Chondrocyte (in vitro differentiated cells): ENCODE measurements at regions not wholly inside any gene's neighbourhood (a gene's known extent, or its start where the extent isn't known, plus 50 kb on each side); places are given as distances from the start of the nearest gene placed in this dataset.

ENCODE experiments used
- DNase-seq: peaks from one replicate; pipeline ENCODE4 v3.0.0; 2021; ENCODE audit warnings: mixed read lengths, low spot score
- H3K27ac Mint-ChIP-seq: one replicate; pipeline ENCODE4 v1.8.0; 2021; ENCODE audit warnings: mild to moderate bottlenecking, moderate library complexity, mixed read lengths; ENCODE audit not compliant: unreplicated experiment
- H3K27me3 Mint-ChIP-seq: 2 replicates; pipeline ENCODE4 v1.8.0; 2021; ENCODE audit warnings: low read depth, mixed read lengths
- H3K36me3 Mint-ChIP-seq: 2 replicates; pipeline ENCODE4 v1.8.0; 2021; ENCODE audit warnings: low read depth, mixed read lengths
- H3K4me1 Mint-ChIP-seq: 2 replicates; pipeline ENCODE4 v1.8.0; 2021; ENCODE audit warnings: low read depth, mild to moderate bottlenecking, mixed read lengths
- H3K4me3 Mint-ChIP-seq: one replicate; pipeline ENCODE4 v1.8.0; 2021; ENCODE audit warnings: mild to moderate bottlenecking, moderate library complexity, mixed read lengths; ENCODE audit not compliant: unreplicated experiment
- H3K9me3 Mint-ChIP-seq: 2 replicates; pipeline ENCODE4 v1.8.0; 2021; ENCODE audit warnings: low read depth, mixed read lengths
- CTCF ChIP-seq: fragments of 200-600 bp; sonication (generic); IDR thresholded peaks from 2 replicates; pipeline ENCODE4 v1.5.0; 2021; ENCODE audit warnings: antibody characterized with exemption, mild to moderate bottlenecking, moderate library complexity

DNA sequence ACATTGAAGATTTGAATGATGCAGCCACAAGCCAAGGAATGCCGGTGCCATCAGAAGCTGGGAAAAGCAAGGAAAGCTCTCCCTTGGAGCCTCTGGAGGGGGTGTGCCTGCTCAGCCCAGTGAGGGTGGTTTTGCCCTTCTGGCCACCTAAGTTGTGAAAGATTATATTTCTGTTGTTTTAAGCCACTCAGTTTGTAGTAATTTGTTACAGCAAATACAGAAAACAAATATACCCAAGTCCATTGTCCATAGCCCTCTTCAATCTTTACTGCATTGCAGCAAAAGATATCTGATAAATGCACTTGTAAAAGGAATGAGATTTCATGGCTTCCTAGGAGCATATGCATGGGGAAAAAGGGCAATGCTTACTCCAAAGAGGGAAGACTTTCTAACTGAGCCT is 447.9 kb downstream of the HAPSTR1 start:
- Mint-ChIP-seq H3K9me3 (peaks cover 38% of the 10 kb centered on the region), H3K4me3 (no peak overlapping the region), H3K36me3 (no peaks in the 10 kb centered on the region), H3K27me3 (no peaks in the 10 kb centered on the region), H3K4me1 (no peaks in the 10 kb centered on the region), H3K27ac (no peak overlapping the region)
- no peak for DNase-seq
- TF ChIP-seq CTCF, result no peak

DNA sequence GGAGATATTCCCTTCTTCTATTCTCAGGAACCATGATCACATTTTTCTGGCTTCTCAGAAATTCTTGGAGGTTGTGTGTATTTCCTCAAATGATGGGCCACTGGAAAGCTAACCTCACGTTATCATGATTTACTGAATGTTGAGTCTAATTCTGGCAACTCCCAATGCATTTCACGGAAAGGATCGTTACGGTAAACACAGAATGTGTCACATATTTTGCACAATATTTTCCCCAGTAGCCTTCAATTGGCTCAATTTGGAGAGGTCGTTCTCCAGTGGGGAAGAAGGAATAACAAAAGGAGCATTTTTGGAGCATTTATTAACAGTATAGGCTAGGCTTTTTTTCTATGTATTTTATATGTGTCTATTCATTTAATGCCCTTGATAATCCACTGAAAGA is 450.3 kb downstream of the HAPSTR1 start:
- Mint-ChIP-seq H3K4me3 (no peak overlapping the region), H3K27ac (no peak overlapping the region), H3K4me1 (no peaks in the 10 kb centered on the region), H3K36me3 (no peaks in the 10 kb centered on the region), H3K9me3 (peaks cover 29% of the 10 kb centered on the region), H3K27me3 (no peaks in the 10 kb centered on the region)
- TF ChIP-seq CTCF, result no peak
- DNase-seq, result no peak

GRCh38 chr16:9542165-9542755 is 450.8 kb downstream of the HAPSTR1 start:
- H3K9me3 Mint-ChIP-seq, result peaks cover 23% of the 10 kb centered on the region
- H3K36me3 Mint-ChIP-seq, result no peaks in the 10 kb centered on the region
- H3K4me1 Mint-ChIP-seq, result no peaks in the 10 kb centered on the region
- no peak for DNase-seq
- no peak overlapping the region for H3K4me3 Mint-ChIP-seq
- H3K27me3 Mint-ChIP-seq, result no peaks in the 10 kb centered on the region
- no peak overlapping the region for H3K27ac Mint-ChIP-seq
- TF ChIP-seq CTCF, result no peak

- H3K36me3 Mint-ChIP-seq, result no peaks in the 10 kb centered on the region
- no peak overlapping the region for H3K4me3 Mint-ChIP-seq
- no peaks in the 10 kb centered on the region for H3K4me1 Mint-ChIP-seq
- no peaks in the 10 kb centered on the region for H3K27me3 Mint-ChIP-seq
- TF ChIP-seq CTCF, result no peak
- H3K9me3 Mint-ChIP-seq, result peaks cover 11% of the 10 kb centered on the region
- no peak for DNase-seq
- no peak overlapping the region for H3K27ac Mint-ChIP-seq
Observed at GRCh38 chr16:9545522-9546437, 454.3 kb downstream of the HAPSTR1 start.

GRCh38 chr16:9546438-9546786 is 455.0 kb downstream of the HAPSTR1 start:
- Mint-ChIP-seq H3K27me3 (no peaks in the 10 kb centered on the region), H3K27ac (no peak overlapping the region), H3K36me3 (no peaks in the 10 kb centered on the region), H3K9me3 (peaks cover 11% of the 10 kb centered on the region), H3K4me3 (no peak overlapping the region), H3K4me1 (no peaks in the 10 kb centered on the region)
- TF ChIP-seq CTCF, result no peak
- no peak for DNase-seq
